ENCODE measurements at regions not wholly inside any gene's neighbourhood (a gene's known extent, or its start where the extent isn't known, plus 50 kb on each side); places are given as distances from the start of the nearest gene placed in this dataset.
"Not testable (repeated sequence)": the region's sequence is repeated elsewhere in the genome, so short reads cannot be mapped to it uniquely, and the experiment has no call there.

- DNase-seq: no peak
These were observed 330.5 kb upstream of the ROPN1 start for GRCh38 chr3:124322309-124322880.

DNA sequence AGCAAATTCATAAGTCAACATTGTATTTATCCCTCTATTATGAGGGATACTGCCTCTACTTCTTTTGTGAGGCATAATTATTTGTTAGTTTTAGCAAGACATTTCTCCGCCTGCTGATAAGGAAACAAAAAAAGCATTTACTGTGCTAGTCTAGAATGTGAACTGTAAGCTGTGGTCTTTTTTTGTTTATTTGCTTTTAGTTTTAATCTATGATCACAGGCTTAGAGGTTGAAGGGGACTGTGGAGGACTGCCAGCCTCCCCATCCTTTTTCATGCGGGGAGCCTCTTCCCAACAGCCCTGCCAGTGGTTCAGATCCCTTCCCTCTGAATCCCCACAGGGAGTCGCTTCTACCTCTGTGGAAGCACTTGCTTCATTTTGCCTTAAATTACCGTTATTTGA is 331.0 kb upstream of the ROPN1 start:
- DNase-seq: no peak

DNA sequence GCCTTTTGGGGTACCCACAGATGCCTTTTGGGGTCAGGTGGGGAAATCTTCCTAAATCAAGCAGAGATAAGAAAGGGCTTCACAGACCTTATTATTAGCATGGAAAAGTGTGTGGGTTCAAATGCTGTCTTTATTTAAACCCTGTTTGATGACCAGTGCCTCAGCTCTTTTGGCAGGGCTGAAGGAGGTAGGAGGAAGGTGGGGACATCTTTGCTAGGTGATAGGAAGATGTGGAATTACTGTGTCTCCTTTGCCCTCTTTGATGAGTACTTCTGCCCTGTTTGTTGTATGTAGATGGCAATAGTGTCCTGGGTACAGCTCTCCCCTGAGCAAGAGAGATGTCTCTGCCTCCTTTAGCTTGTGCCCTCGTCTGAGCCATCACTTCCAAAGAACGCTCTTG is 333.3 kb upstream of the ROPN1 start:
- DNase-seq: no peak

DNA sequence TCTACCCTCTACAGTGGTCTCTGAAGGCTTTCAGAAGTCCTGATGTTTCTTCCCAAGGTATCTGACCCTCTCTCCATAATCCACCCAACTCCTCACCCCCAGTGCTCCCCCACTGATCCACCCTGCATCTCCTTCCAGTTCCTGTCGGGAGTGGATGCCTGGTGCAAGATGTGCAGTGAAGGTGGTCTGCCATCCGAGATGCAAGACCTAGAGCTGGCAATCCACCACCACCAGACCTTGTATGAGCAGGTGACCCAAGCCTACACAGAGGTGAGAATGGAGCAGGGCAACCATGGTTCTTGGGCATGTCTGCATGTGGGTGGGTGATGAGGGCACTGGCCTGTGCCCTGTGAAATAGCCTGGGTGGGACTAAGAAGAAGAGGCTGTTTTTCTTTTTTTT is 337.8 kb upstream of the ROPN1 start:
- no peak for DNase-seq

- no peak for DNase-seq
These were observed 342.2 kb upstream of the ROPN1 start for GRCh38 chr3:124333931-124334640.

DNA sequence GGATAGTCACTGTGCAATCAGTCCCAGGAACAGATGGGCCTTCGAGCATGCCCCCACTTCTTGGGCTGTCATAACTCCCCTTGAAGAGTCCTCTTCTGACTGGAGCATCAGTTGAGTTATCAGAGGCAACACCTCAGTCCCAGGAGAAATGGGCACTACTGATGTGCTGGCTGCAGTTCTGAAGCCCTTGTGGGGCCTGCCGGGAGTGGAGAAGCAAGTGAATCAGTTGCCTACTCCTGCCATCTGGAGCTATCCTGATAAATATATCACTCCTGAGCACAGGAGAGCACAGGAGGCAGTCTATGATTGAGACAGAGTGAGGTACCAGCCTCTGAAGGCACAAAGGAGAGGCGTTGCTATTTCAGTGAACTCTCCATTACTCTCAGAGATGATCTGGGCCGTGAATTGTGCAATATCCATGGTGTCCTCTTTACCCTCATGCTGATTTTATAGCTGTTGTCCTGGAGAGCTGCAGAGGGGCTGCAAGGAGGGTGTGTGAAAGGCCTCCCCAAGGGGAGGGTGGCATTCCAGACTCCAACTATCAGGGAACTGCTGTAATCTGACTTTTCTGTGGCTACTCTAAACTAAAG is 344.2 kb upstream of the ROPN1 start:
- DNase-seq: no peak

DNA sequence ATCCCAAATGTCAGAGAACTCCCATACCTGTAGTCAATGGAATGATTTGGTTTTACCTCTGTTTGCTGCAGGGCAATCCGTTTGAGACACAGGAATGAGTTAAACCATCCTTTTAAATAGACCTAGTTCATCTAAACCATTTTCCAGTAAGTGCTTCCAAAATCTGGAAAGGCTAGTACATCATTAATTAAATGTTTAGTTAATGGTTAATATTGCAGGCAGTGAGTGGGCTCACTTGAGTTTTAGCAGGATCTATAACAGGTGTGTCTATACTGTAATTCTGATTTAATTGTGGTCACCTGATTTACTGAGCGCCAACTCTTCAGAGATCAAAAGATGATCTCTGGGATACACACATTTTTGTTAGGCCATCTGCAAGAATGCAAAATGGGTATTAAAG is 353.9 kb upstream of the ROPN1 start:
- no peak for DNase-seq

GRCh38 chr3:124346487-124346886 is 354.6 kb upstream of the ROPN1 start:
- DNase-seq: no peak

DNA sequence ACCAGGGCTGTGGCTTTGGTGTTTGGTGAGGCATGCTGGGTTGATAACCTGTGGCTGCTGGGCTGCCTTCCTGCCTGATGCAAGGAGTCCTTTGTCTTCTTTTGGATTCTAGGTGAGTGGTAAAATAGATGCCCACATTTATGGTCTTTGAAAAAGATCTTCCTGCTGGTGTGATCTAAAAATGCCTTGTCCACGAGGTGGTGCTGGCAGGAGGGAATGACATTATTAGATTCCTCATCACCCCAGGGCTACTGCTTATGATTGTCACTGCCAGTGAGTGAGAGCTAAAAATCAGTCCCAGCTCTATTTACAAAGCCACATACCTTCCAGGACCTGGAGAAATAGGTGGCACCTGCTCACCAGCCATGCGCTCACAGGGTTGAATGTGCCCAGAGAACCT is 355.5 kb upstream of the ROPN1 start:
- DNase-seq: no peak

- DNase-seq: not testable (repeated sequence)
These were observed 356.6 kb upstream of the ROPN1 start for GRCh38 chr3:124348555-124348954.

DNA sequence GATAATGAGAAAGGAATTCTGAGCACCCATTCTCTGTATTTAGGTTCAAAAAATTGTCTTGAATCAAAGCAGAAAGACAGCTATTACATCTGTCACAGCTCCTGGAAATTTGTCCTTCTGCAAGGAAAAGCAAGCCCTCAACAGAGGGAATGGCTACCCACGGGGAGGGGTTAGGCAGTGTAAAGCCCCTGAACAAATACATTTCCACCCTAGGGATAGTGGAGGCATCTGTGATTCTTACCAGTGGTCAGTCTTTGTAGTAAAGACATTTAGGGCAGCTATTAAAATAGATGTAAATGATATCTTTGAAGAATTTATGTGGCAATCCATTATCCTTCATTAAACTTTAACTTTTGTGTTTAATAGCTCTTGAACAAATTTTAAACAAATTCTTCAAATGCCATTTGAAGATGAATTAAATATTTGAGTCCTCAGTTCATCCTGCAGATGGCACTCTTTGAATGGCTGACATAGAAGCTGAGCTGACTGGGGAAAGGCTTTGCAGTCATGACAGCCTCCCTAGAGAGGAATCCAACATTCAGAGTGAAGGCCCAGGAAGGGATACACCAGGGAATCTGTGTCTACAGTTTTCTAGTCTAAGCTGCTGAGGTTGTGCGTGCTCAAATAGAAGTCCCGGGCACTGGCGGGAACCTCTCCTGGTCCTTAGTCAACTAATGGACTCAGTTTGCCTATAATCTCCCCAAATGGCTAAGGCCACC is 359.7 kb upstream of the ROPN1 start:
- no peak for DNase-seq

- DNase-seq: no peak
These were observed 360.2 kb upstream of the ROPN1 start for GRCh38 chr3:124352149-124352539.

- no peak for DNase-seq
These were observed 361.8 kb upstream of the ROPN1 start for GRCh38 chr3:124353691-124354090.

DNA sequence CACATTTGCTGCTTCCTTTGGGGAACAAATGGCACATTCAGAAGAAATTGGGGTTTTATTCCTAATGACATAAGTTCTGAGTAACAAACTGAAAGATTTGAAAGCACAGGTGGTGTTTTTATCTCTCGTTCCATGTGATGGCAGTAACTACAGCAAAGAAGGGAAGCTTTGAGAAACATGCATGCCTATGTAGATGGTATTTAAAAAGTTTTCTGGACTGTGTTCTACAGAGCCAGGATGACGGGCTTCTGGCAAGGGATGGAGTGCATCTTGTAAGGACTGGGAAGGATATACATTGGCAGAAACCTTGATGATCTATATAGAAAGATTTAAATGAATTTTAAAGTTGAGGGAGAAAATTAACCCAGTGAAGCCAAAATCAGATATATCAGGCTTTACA is 362.2 kb upstream of the ROPN1 start:
- DNase-seq: no peak

DNA sequence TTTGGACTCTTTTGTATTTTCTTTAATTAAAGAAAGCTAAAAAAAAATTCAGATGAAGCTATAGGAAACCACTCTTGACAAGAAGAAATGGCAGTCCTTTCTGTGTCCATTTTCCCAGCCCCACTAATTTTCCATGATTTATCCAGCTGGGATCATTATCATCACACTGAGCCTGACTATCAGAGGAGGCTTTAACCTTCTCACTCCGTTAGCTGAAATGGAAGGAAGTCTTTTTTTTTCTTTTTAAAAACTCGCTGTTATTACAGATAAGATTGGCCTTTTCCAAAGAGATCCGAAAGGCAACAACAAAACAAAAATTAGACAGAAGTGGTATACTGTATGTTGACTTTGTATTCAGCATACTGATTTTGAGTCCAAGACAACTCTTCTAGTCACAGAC is 366.2 kb upstream of the ROPN1 start:
- no peak for DNase-seq

DNA sequence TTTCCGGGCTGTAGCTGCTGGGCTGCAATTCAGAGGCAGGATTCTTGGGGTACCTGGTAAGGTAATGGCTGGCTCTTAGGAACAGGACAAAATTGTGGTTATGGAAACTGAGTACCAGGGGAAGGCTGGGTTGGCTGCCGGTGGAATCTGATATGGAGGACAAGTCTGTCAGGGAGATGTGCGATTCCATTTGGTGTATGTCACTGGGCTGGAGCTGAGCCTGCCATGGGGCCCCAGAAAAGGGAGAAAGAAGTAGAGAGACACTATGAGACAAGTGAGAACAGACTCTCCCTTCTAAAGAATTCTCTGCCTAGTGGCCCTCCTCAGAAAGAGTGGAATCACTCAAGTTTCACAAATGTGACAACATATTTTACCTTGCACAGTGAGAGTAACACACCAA is 368.2 kb upstream of the ROPN1 start:
- DNase-seq: no peak

- no peak for DNase-seq
These were observed 368.6 kb upstream of the ROPN1 start for GRCh38 chr3:124360563-124360962.

GRCh38 chr3:124361566-124361965 is 368.7 kb upstream of the UMPS start:
- DNase-seq: no peak

DNA sequence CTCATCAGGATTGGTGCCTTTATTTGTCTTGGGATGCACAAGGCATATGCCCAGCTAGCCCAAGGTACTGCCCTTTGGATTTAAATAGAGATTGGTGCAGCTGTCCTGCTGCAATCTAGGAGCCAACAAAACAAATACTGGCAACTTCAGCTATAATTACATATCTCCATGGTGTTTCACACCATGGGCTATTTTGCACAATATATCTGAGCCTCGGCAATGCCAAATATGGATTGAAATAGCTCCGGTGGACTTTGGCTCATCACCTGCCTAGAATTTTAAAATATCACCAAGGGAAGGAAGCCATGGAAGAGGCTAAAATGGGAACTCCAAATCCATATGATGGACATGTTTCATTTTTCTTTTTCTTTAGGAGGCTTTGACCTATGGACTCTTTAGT is 367.8 kb upstream of the UMPS start:
- DNase-seq: no peak

- DNase-seq: no peak
These were observed 366.8 kb upstream of the UMPS start for GRCh38 chr3:124363476-124363875.

GRCh38 chr3:124364317-124365020 is 365.8 kb upstream of the UMPS start:
- no peak for DNase-seq

DNA sequence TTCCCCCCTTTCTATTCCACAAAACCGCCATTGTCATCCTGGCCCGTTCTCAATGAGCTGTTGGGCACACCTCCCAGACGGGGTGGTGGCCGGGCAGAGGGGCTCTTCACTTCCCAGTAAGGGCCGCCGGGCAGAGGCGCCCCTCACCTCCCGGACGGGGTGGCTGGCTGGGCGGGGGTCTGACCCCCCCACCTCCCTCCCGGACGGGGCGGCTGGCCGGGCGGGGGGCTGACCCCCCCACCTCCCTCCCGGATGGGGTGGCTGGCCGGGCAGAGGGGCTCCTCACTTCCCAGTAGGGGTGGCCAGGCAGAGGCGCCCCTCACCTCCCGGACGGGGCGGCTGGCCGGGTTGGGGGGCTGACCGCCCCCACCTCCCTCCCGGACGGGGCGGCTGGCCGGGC is 363.6 kb upstream of the UMPS start:
- not testable (repeated sequence) for DNase-seq

DNA sequence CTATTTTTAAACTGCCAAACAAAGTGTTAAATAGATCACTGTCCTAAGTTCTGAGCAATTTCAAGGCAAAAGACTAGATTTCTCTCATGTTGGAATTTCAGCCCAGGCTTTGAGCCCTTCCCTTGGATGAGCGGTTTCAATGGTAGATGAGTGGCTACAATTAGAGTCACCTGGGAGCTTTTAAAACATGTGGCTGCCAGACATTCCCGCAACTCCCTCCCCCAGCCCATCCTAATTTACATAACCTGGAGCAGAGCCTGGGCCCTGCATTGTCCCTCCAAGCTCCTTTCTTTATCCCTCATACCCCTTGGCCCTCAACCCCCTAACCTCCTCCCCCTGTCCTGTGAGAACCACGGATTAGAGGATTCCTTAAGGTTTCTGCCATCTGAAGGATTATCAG is 357.5 kb upstream of the UMPS start:
- DNase-seq: no peak
